ENCODE measurements at regions not wholly inside any gene's neighbourhood (a gene's known extent, or its start where the extent isn't known, plus 50 kb on each side); places are given as distances from the start of the nearest gene placed in this dataset.
"Not testable (repeated sequence)": the region's sequence is repeated elsewhere in the genome, so short reads cannot be mapped to it uniquely, and the experiment has no call there.

- DNase-seq, result no peak
Measured at GRCh38 chr2:49465157-49465831, 311.0 kb upstream of the FSHR start.

GRCh38 chr2:49459314-49459993 lies 305.1 kb upstream of the FSHR start:
- no peak for DNase-seq

GRCh38 chr2:49444005-49444404 lies 289.7 kb upstream of the FSHR start:
- DNase-seq, result no peak

- no peak for DNase-seq
Measured at GRCh38 chr2:49426996-49427395, 272.7 kb upstream of the FSHR start.

GRCh38 chr2:49416252-49416651 lies 261.9 kb upstream of the FSHR start:
- no peak for DNase-seq

GRCh38 chr2:49404108-49404507 lies 249.8 kb upstream of the FSHR start:
- no peak for DNase-seq

- DNase-seq, result no peak
Measured at GRCh38 chr2:49403637-49404036, 249.3 kb upstream of the FSHR start.

GRCh38 chr2:49379406-49379805 lies 225.1 kb upstream of the FSHR start:
- no peak for DNase-seq

GRCh38 chr2:49371128-49371701 lies 216.9 kb upstream of the FSHR start:
- no peak for DNase-seq

- no peak for DNase-seq
Measured at GRCh38 chr2:49369650-49370049, 215.3 kb upstream of the FSHR start.

- no peak for DNase-seq
Measured at GRCh38 chr2:49369101-49369500, 214.8 kb upstream of the FSHR start.

GRCh38 chr2:49367003-49367402 lies 212.7 kb upstream of the FSHR start:
- DNase-seq, result no peak

- DNase-seq, result no peak
Measured at GRCh38 chr2:49360407-49360767, 206.1 kb upstream of the FSHR start.

- no peak for DNase-seq
Measured at GRCh38 chr2:49359721-49360406, 205.5 kb upstream of the FSHR start.

GRCh38 chr2:49355611-49356010 lies 201.3 kb upstream of the FSHR start:
- DNase-seq, result no peak

GRCh38 chr2:49351560-49351959 lies 197.2 kb upstream of the FSHR start:
- no peak for DNase-seq

GRCh38 chr2:49343638-49344037 lies 189.3 kb upstream of the FSHR start:
- no peak for DNase-seq

GRCh38 chr2:49342156-49342555 lies 187.8 kb upstream of the FSHR start:
- DNase-seq, result no peak

- no peak for DNase-seq
Measured at GRCh38 chr2:49335546-49335945, 181.2 kb upstream of the FSHR start.

GRCh38 chr2:49332415-49332814 lies 178.1 kb upstream of the FSHR start:
- peak; percentile 1 for DNase-seq

- DNase-seq, result no peak
Measured at GRCh38 chr2:49318531-49318930, 164.2 kb upstream of the FSHR start.

GRCh38 chr2:49309461-49309860 lies 155.1 kb upstream of the FSHR start:
- DNase-seq, result no peak

GRCh38 chr2:49306925-49307324 lies 152.6 kb upstream of the FSHR start:
- peak; percentile 43 for DNase-seq

GRCh38 chr2:49298693-49299092 lies 144.4 kb upstream of the FSHR start:
- DNase-seq, result not testable (repeated sequence)

All from dermis blood vessel endothelial cell (primary cell).